ENCODE measurements at regions not wholly inside any gene's neighbourhood (a gene's known extent, or its start where the extent isn't known, plus 50 kb on each side); places are given as distances from the start of the nearest gene placed in this dataset.

GRCh38 chr15:46441294-46442062, 806.6 kb downstream of the SQOR start (continued):
- TF ChIP-seq YEATS4 (CRISPR knock-in tag; IDR thresholded peaks at IDR 0.05; ENCODE audit: borderline replicate concordance): no peak

GRCh38 chr15:46442184-46442583, 807.4 kb downstream of the SQOR start:
- DNase-seq (ENCODE audit: low spot score) (no peak), ATAC-seq (no peak), FAIRE-seq (no peak)
- Histone ChIP-seq H3K4me3 (replicated peaks in 1 of 3; ENCODE audit: insufficient read depth in 1 of 3, low read depth in 2 of 3, low read length in 3 of 3) (no peak overlapping the region), H3K4me2 (ENCODE audit: low read depth, low read length) (no peak overlapping the region), H3K79me2 (ENCODE audit: insufficient read depth, low read length) (no peaks in the 10 kb centered on the region), H3K27ac (ENCODE audit: extremely low read length, insufficient read depth, low read length) (no peak overlapping the region), H3K4me1 (ENCODE audit: insufficient read depth, low read length) (no peaks in the 10 kb centered on the region), H3K27me3 (ENCODE audit: control insufficient read depth in 1 of 2, insufficient read depth in 2 of 2, low read length in 2 of 2) (no peaks in the 10 kb centered on the region), H3K36me3 (replicated peaks in 1 of 2; ENCODE audit: control insufficient read depth in 1 of 2, insufficient read depth in 2 of 2, low read length in 2 of 2) (no peaks in the 10 kb centered on the region), H3K9ac (ENCODE audit: insufficient read depth, low read depth, low read length) (no peak overlapping the region), H4K20me1 (ENCODE audit: insufficient read depth, low read length) (no peaks in the 10 kb centered on the region), H2AFZ (ENCODE audit: low read length) (no peak overlapping the region), H3K9me3 (ENCODE audit: low read length) (peaks cover 26% of the 10 kb centered on the region)
- intact Hi-C loops (cut with micrococcal nuclease; ENCODE audit: unreplicated experiment) (no loop called here), in situ Hi-C loops (cut with HindIII; ENCODE audit: extremely low pct_ligation_motif_present, low pct_unique_long_range_greater_than_20kb) (no loop called here)
- BruUV-seq (replicated peaks): no TSS peak
- CTCF ChIA-PET (ENCODE audit: low intra/inter-chr PET ratio, low total read pairs): no interaction called here
- 68% methylated on average over 5 of the region's 5 CpGs for WGBS (ENCODE audit: low lambda C conversion rate)
- POLR2A ChIA-PET: no interaction called here
- no peak for TF ChIP-seq DNMT1 (CRISPR knock-in tag; IDR thresholded peaks at IDR 0.05)
- TF ChIP-seq, protein P1, sequence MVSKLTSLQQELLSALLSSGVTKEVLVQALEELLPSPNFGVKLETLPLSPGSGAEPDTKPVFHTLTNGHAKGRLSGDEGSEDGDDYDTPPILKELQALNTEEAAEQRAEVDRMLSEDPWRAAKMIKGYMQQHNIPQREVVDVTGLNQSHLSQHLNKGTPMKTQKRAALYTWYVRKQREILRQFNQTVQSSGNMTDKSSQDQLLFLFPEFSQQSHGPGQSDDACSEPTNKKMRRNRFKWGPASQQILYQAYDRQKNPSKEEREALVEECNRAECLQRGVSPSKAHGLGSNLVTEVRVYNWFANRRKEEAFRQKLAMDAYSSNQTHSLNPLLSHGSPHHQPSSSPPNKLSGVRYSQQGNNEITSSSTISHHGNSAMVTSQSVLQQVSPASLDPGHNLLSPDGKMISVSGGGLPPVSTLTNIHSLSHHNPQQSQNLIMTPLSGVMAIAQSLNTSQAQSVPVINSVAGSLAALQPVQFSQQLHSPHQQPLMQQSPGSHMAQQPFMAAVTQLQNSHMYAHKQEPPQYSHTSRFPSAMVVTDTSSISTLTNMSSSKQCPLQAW (CRISPR knock-in tag; IDR thresholded peaks at IDR 0.05): no peak

DNA sequence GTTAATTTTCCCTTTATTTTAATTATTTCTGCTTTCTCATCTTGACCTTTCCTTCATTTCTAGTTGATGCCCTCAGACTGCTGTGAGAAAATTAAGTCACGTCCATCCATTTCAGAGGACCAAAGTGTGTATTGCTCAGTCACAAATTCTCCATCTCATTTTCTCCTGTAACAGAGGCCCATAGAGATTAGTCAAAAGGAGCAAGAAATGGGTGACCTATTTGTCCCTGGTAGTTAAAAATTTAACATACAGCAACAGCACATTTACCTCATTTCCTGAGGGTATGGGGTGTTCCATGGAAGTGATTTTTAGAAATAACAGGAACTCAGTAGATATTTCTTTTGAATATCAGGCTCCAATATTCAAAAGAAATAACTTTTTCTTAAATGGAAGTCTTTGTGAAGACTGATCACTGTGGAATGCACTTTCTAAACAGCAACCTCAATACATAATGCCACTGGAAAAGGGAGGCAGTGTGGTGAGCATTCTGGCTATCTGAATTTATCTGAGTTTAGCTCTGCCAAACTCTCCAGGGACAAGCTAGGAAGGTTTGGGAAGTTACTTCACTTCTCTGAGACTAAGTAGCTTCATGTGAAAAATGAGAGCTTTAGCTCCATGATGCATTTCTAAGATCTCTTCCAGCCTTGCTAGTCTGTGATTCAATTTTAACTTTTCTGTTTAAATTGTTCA, 808.2 kb downstream of the SQOR start:
- Histone ChIP-seq H3K79me2 (ENCODE audit: insufficient read depth, low read length) (no peaks in the 10 kb centered on the region), H3K9ac (ENCODE audit: insufficient read depth, low read depth, low read length) (no peak overlapping the region), H3K4me2 (ENCODE audit: low read depth, low read length) (no peak overlapping the region), H3K27me3 (ENCODE audit: control insufficient read depth in 1 of 2, insufficient read depth in 2 of 2, low read length in 2 of 2) (no peaks in the 10 kb centered on the region), H3K4me1 (ENCODE audit: insufficient read depth, low read length) (no peaks in the 10 kb centered on the region), H3K36me3 (replicated peaks in 1 of 2; ENCODE audit: control insufficient read depth in 1 of 2, insufficient read depth in 2 of 2, low read length in 2 of 2) (no peaks in the 10 kb centered on the region), H2AFZ (ENCODE audit: low read length) (no peak overlapping the region), H3K27ac (ENCODE audit: extremely low read length, insufficient read depth, low read length) (no peak overlapping the region), H3K9me3 (ENCODE audit: low read length) (peaks cover 28% of the 10 kb centered on the region), H3K4me3 (replicated peaks in 1 of 3; ENCODE audit: insufficient read depth in 1 of 3, low read depth in 2 of 3, low read length in 3 of 3) (no peak overlapping the region), H4K20me1 (ENCODE audit: insufficient read depth, low read length) (no peaks in the 10 kb centered on the region)
- DNase-seq (ENCODE audit: low spot score) (no peak), FAIRE-seq (no peak), ATAC-seq (no peak)
- intact Hi-C loops (cut with micrococcal nuclease; ENCODE audit: unreplicated experiment) (no loop called here), in situ Hi-C loops (cut with HindIII; ENCODE audit: extremely low pct_ligation_motif_present, low pct_unique_long_range_greater_than_20kb) (no loop called here)
- CTCF ChIA-PET (ENCODE audit: low intra/inter-chr PET ratio, low total read pairs): no interaction called here
- POLR2A ChIA-PET: no interaction called here
- BruUV-seq (replicated peaks): no TSS peak
- 14% methylated on average over 1 of the region's 1 CpG for WGBS (ENCODE audit: low lambda C conversion rate)
- no peak for TF ChIP-seq ZNF562 (CRISPR knock-in tag; IDR thresholded peaks at IDR 0.05; ENCODE audit: borderline replicate concordance)
- TF ChIP-seq ZFYVE20 (CRISPR knock-in tag; IDR thresholded peaks at IDR 0.05; ENCODE audit: borderline replicate concordance, low read depth): no peak
- no peak for TF ChIP-seq RFX5 (IDR thresholded peaks at IDR 0.05; ENCODE audit: low read depth, low read length)
- TF ChIP-seq ZBTB44 (CRISPR knock-in tag; IDR thresholded peaks at IDR 0.05): no peak
- TF ChIP-seq FOXM1 (CRISPR knock-in tag; IDR thresholded peaks at IDR 0.05): no peak
- no peak for TF ChIP-seq ZNF589 (CRISPR knock-in tag; conservative IDR thresholded peaks at IDR 0.05)
- TF ChIP-seq NFATC3 (CRISPR knock-in tag; IDR thresholded peaks at IDR 0.05): no peak
- TF ChIP-seq SMC3 (IDR thresholded peaks at IDR 0.05; ENCODE audit: low read length): no peak
- no peak for TF ChIP-seq POGZ (CRISPR knock-in tag; IDR thresholded peaks at IDR 0.05)
- no peak for TF ChIP-seq ATF7 (IDR thresholded peaks at IDR 0.05)
- TF ChIP-seq ATF7 (CRISPR knock-in tag; IDR thresholded peaks at IDR 0.05): no peak
